Retinal pigment epithelial cell (primary cell): ENCODE measurements at regions not wholly inside any gene's neighbourhood (a gene's known extent, or its start where the extent isn't known, plus 50 kb on each side); places are given as distances from the start of the nearest gene placed in this dataset.

Experiments used
- DNase-seq: peaks from one replicate; pipeline ENCODE4 v3.0.0-alpha.2; 2010; ENCODE audit warnings: low read depth
- H3K4me3 ChIP-seq: 2 replicates; pipeline ENCODE4 v1.5.1; 2011; ENCODE audit warnings: mild to moderate bottlenecking, low read length, control low read depth, moderate library complexity
- TF ChIP-seq, protein P1 (sequence below): conservative IDR thresholded peaks from 2 replicates; pipeline ENCODE4 v1.5.1; 2011; ENCODE audit warnings: low read depth, low read length, control low read depth, inconsistent platforms

DNA sequence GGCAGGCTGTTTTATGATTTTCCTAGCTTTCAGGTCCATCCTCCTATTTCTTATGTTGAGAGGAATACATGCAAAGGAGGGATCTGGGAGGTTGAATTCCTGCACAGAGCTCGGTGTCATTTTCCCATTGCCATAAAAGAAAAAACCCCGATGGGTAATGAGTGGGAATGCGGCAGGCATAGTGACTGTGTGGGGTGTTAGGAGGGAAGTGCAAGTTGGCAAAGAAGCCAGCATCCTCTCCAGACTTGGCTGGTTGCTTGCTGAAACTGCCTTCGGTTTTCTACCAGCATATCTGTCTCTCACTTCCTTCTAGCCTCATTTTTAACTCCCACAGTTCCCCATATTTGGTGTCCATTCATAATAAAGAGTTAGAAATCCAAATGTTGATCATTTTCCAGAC lies 1046.1 kb downstream of the SLC6A15 start:
- TF ChIP-seq, protein P1, sequence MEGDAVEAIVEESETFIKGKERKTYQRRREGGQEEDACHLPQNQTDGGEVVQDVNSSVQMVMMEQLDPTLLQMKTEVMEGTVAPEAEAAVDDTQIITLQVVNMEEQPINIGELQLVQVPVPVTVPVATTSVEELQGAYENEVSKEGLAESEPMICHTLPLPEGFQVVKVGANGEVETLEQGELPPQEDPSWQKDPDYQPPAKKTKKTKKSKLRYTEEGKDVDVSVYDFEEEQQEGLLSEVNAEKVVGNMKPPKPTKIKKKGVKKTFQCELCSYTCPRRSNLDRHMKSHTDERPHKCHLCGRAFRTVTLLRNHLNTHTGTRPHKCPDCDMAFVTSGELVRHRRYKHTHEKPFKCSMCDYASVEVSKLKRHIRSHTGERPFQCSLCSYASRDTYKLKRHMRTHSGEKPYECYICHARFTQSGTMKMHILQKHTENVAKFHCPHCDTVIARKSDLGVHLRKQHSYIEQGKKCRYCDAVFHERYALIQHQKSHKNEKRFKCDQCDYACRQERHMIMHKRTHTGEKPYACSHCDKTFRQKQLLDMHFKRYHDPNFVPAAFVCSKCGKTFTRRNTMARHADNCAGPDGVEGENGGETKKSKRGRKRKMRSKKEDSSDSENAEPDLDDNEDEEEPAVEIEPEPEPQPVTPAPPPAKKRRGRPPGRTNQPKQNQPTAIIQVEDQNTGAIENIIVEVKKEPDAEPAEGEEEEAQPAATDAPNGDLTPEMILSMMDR = no peak
- no peak overlapping the region for H3K4me3 ChIP-seq
- DNase-seq = no peak

DNA sequence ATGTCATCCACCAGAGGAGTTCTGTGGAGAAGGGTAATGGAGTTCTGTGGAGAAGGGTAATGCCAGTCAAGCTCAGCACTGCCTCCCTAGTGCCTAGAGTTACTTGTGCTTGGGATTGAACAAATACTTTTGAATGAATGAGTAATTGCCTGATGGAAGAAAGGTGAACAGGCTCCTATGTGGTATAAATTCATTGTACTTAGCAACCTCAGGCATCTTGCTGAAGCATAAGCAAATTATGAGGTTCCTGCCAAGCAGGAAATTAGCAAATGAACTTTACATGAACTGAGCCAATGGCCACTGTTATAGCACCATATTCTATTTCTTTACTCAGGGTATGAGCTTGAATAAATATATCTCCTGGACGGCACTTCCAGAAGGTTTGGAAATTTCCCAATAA lies 1047.2 kb downstream of the SLC6A15 start:
- TF ChIP-seq, protein P1 = no peak
- DNase-seq = no peak
- H3K4me3 ChIP-seq = no peak overlapping the region

DNA sequence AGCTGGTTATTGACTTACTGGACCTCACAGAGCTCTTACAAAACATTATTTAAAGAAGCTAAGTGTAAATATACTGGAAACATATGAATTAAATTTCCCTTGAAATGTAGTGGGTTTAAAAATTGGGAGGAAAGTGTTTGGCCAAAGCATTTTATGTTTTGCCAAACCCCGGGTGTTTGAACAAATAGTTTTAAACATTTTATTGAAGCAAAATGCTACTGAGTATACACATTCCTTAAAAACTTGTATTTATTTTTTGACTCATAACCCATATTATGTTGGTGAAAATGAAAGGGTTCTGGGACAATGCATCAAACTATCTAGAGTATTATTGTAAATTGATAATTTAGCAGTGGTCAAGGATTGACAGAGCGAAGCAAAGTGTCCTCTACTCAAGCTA lies 1048.5 kb downstream of the SLC6A15 start:
- H3K4me3 ChIP-seq = no peak overlapping the region
- TF ChIP-seq, protein P1 = no peak
- DNase-seq = no peak

DNA sequence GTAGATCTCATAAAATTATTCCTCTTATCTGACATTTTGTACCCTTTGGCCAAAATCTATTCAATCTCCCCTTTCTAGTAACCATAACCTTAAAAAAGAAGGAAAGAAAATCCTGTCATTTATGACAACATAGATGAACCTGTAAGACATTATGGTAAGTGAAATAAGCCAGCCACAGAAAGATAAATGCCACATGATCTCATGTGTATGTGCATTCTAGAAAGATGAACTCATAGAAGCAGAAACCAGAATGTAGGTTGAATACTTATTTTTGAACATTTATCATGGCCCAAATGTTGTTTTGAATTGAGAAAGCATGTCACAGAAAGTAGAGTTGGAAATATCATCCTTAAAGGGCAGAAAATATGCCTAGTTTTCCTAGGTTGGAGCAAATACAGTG lies 1053.6 kb downstream of the SLC6A15 start:
- no peak overlapping the region for H3K4me3 ChIP-seq
- no peak for DNase-seq
- TF ChIP-seq, protein P1 = no peak

DNA sequence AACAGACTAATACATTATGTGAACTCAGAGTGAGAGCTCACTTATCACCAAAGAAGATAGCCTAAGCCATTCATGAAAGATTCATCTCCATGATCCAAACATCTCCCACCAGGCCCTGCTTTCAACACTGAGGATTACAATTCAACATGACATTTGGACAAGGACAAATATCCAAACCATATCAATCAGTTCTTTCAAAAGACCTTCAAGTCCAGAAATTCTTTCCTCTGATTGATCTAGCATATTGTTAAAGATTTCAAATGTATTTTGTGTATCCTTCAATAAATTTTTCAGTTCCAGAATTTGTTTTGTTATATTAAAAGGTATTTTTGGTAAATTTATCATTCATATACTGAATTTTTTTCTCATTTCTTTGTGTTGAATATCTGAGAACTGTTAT lies 1055.8 kb downstream of the SLC6A15 start:
- TF ChIP-seq, protein P1 = no peak
- no peak for DNase-seq
- no peak overlapping the region for H3K4me3 ChIP-seq

DNA sequence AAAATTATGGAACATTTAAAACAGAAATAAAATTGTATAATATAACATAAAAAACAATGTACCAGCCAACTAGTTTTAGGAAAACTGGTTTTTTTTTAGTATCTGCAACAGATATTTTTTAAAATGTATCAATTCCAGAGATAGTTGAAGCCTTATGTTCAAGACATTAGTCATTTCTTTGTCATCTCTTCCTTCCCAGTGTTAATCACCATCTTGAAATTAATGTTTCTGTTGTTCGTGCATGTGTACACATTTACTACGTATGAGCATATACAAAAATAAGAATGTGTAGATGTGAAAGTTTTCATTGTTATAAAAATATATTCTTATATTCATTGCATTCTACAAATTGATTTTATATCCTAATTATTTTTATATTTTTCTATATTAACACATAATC lies 1062.1 kb downstream of the SLC6A15 start:
- DNase-seq = no peak
- H3K4me3 ChIP-seq = no peak overlapping the region
- TF ChIP-seq, protein P1 = no peak

DNA sequence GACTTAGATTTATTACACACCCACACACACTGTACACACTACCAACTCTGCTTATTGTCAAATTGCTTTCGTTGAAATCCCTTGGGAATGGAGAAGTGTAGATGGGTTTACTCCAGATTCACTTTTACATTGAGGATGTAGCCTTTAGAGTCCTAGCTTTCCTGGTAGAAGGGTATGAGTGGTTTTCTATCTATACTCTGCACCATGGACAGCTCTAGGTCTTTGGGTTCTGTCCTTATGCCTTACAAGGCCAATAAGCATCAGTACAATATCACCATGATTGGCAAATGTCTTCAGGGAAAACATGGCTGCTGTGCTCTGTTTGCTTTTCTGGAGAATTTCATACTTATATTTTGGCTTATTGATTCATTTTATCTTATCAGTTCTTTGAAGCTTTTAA lies 1063.9 kb downstream of the SLC6A15 start:
- no peak for DNase-seq
- TF ChIP-seq, protein P1 = no peak
- H3K4me3 ChIP-seq = no peak overlapping the region
